HL-60 (cell line): ENCODE measurements at regions not wholly inside any gene's neighbourhood (a gene's known extent, or its start where the extent isn't known, plus 50 kb on each side); places are given as distances from the start of the nearest gene placed in this dataset.

Experiments used
- CTCF ChIP-seq: IDR thresholded peaks from one replicate; pipeline ENCODE4 v1.5.1; 2011; ENCODE audit warnings: low read length, control low read depth, inconsistent platforms; ENCODE audit not compliant: insufficient read depth
- POLR2AphosphoS5 ChIP-seq: IDR thresholded peaks from 2 replicates; pipeline ENCODE4 v1.6.1; 2012; ENCODE audit warnings: low read depth

DNA sequence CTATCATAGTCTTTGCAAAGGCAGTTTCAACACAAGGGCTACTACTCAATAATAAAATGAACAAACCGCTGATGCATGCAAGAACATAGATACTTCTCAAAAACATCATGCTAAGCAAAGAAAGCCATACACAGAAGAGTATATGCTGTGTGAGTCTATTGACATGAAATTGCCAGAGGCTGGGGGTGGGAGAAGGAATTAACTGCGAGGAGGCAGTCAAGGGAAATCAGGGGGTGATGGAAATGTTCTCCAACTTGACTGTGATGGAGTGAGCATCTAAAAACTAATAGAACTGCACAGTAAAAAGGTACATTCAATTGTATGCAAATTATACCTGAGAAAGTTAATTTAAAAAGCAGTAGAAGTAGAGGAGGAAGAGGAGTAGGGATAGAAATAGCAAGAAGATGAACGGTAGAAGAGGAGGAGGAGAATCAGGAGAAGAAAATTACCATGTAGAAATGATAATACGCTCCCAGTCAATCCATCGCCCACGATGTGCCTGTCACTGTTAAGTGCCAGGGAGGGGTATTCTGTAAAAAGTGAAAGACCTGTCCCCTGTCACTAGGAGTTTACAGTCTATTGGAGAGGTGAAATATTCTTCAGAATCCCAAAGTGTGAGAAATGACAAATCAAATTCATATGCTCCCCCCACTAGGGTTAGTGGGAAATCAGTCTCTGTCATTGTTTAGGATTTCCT lies 90.3 kb downstream of the B3GNT2 start:
- TF ChIP-seq CTCF: no peak
- TF ChIP-seq POLR2AphosphoS5: no peak
